ENCODE measurements at regions not wholly inside any gene's neighbourhood (a gene's known extent, or its start where the extent isn't known, plus 50 kb on each side); places are given as distances from the start of the nearest gene placed in this dataset.

- DNase-seq = peak; percentile 80
These were observed 188.6 kb upstream of the SH3BP4 start for GRCh38 chr2:234763002-234763873.

- no peak for DNase-seq
These were observed 189.9 kb upstream of the SH3BP4 start for GRCh38 chr2:234761910-234762309.

DNA sequence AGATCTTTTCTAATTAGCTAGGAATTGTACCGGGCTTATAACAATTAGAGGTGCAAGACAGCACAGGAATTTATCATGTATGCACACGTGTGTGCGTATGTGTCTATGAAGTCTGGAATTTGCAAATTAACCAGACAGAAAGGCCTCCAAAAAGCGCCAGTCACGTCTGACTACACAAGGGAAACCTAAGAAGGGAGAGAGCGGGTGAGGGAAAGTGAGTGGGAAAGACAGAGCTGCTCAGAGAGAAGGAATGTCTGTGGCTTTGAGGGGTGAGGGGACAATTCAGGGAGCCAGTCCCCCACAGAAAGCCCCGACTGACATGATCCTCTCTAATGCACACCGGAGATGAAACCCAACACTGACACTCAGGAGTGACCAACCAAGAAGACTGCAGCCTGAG lies 197.7 kb upstream of the SH3BP4 start:
- peak; percentile 65 for DNase-seq

GRCh38 chr2:234753701-234754100 lies 198.1 kb upstream of the SH3BP4 start:
- peak; percentile 60 for DNase-seq

DNA sequence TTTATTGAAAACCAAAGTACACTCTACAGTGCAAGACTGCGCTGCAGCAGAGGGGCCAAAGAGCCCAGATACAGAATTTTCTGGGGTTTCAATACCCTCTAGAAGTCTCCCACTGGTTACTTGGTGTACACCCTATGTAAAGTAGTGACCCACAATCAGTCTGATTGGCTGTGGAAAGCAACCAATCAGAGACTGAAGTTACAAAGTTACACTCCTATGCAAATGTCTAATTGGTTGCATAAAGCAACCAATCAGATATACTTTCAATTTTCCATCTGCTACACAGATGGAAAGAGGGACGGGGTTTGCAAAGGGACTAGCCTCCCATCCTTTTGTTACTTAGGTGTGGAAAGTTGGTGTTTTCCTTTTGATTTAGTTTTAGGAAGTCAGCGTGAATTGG lies 198.9 kb upstream of the SH3BP4 start:
- no peak for DNase-seq

GRCh38 chr2:234751275-234751973 lies 200.4 kb upstream of the SH3BP4 start:
- DNase-seq = no peak

DNA sequence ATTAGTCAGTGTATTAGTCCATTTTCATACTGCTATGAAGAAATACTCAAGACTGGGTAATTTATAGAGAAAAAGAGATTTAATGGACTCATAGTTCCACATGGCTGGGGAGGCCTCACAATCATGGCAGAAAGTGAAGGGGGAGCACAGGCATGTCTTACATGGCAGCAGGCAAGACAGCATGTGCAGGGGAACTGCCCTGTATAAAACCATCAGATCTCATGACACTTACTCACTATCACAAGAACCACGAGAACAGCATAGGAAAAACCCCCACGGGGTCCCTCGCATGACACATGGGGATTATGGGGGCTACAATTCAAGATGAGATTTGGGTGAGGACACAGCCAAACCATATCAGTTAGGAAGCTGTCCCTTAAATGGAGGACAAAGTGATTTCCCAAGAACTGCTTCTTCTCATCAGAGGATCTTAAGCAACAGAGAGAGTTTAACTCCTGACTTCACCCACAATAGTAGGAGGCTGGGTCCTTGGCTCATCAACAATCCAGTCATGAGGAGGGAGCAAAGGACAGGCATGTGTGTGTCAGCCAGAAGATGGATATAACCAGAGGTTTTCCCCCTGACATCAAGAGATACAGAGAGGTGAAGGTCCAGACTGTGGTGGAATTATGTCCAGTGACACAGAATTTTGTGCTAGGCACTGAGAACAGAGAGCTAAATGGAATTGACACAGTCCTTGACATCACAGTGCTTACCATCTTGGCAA lies 203.8 kb upstream of the SH3BP4 start:
- no peak for DNase-seq

- peak; percentile 40 for DNase-seq
These were observed 204.8 kb upstream of the SH3BP4 start for GRCh38 chr2:234747032-234747431.

- no peak for DNase-seq
These were observed 206.5 kb upstream of the SH3BP4 start for GRCh38 chr2:234745347-234745746.

GRCh38 chr2:234741976-234742375 lies 209.8 kb upstream of the SH3BP4 start:
- DNase-seq = peak; percentile 14

DNA sequence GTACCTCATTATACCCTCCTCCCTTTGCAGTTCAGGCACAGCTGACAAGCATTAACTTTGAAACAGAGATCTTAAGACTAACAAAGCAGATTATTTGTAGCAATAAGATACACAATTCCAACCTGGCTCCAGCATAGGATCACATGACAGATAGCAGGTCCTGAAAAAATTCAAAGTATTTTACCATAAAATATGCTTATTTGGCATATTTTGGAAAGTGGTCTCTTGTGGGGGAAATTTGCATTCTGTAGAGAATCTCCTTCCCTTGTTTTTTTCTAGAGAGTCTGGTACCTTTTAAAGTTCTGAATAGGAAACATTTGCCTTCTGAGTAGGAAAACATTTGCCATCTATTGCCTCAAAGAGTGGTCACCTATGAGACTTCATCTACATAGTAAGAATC lies 212.8 kb upstream of the SH3BP4 start:
- no peak for DNase-seq

DNA sequence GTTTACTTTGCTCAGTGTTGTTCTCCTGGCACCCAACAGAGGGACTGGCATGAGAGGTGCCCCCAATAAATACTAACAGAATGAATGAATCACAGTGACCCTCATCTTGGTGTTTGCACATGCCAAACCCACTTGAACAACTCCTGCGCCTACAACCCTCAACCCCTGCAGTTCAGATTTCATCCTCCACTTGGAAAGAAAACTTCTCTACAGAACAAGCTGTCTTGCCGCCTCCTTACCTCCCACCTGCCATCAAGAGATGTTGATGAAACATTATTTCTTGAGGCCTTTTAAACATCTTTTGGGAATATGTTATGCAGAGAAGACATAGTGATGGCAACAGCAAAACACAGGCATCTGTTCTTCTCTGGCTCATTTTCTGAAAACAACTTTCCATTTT lies 216.0 kb upstream of the SH3BP4 start:
- DNase-seq = no peak

DNA sequence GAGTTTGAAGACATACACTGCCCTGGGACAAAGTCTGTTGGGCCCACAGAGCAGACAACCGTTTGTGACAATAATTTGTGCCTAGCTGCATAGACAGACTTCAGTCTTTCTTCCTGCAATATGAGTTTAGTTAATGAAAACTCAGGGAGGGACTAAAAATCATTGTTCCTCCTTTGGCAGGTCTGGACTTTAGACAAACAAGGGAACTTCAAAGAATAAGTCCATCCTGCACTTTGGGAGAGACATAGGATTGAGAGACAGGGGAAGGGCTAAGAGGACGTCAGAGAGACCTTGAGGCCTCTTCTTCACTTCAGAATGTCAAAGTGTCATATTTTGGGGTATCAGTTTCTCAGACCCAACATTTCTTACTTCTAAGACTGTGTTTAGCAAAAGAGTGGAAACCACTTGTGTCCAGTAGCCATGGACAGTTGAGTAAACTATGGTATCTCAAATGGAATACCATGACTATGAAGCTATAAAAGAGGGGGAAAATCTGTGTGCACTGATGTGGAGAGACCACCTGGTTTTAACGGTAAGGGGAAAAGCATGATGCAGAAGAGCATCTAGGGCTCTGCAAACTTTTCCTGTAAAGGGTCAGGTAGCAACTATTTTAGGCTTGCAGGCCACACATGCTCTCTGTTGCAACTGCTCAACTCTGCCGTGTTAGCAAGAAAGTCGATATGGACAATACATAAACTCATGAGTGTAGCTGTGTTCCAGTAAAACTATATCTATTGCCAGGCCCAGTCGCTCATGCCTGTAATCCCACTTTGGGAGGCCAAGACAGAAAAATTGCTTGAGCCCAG lies 217.8 kb upstream of the SH3BP4 start:
- DNase-seq = no peak

DNA sequence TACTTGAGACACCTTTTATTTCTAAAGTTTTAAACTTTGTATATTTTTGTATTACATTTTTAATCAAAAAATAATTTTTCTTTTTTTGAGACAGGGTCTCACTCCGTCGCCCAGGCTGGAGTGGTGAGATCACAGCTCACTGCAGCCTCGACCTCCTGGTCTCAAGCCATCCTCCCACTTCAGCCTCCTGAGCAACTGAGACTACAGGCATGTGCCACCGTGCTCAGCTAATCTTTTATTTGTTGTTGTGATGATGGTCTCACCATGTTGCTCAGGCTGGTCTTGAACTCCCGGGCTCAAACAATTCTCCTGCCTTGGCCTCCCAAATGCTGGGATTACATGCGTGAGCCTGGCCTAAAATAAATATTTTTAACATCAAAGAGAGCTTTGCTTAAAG lies 218.7 kb upstream of the SH3BP4 start:
- no peak for DNase-seq

DNA sequence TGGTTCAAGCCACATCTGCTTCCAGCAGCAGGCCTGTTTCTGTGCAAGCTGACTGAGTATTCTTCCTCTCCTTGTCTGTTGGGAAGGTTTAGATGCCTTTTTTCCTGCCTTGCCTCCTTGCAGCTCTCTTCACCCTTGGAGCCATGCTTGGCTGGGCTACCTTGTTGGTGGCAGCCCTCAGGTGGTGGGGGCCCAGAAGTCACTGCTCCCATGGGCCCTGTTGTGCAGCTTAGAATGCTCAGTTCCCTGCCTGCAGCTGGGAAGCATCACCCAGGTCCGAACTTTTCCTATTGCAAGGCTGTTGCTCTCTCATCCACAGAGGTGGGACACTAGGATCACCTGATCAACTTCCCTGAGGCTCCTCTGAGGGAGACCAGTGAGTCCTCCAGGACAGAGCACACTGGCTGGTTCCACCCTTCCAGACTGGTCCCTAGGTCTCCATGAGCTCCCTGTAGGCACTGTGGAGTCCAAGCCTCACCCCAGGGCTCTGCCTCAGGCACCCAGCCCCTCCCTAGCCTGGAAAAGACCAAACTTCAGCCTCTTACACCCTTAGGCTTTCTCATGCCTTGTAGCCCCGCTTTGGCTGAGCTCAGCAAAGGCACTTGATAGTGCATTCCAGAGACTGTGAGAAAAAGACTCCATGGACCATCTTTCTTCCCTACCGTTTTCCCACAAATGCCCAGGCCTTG lies 219.3 kb upstream of the SH3BP4 start:
- DNase-seq = no peak

DNA sequence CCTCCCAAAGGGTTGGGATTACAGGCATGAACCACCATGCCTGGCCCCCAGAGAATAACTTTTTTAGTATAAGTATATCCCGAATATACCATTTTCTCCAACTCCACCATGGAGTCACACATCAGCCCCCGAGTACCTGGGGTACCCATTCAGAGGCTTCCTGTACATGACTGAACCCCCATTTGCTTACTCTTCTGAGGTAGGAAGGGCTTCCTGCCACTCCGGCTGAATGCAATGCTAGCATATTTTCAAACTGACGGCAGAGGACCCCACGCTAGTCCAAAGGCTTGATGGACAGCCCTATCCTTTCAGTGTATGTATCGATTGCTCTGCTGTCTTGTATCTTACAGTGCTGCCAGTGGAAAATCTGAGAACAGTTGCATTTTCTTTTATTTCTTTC lies 220.6 kb upstream of the SH3BP4 start:
- no peak for DNase-seq

GRCh38 chr2:234730066-234730640 lies 221.7 kb upstream of the SH3BP4 start:
- DNase-seq = no peak

DNA sequence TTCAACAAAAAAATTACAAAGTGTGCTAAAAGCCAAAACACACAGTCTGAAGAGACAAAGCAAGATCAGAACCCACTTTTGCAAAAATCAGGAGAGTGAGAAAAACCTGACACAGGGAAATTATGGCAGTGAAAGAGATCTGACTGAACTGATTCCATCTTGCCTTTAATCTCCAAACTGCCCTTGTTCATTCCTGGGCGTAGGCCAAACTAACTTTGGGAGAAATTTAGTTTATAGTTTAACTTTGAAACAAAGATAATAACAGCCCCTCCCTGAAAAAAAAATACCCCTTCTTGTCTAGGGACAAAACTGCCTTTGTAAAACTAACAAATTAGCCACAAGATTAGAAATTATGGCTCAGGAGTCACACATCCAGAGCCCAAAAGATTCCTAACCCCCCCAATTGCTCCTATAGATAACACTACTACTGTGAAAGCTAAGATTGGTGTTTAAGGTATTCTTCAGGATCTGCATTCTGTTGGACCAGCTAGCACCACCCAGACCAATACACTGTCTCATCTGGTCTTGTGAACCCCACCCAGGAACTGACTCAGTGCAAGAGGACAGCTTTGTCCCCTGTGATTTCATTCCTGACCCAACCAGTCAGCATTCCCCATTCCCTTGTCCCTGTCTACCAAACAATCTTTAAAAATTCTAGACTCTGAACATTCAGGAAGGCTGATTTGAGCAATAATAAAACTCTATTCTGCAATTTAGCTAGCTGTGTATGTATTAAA lies 226.1 kb upstream of the SH3BP4 start:
- peak; percentile 93 for DNase-seq

DNA sequence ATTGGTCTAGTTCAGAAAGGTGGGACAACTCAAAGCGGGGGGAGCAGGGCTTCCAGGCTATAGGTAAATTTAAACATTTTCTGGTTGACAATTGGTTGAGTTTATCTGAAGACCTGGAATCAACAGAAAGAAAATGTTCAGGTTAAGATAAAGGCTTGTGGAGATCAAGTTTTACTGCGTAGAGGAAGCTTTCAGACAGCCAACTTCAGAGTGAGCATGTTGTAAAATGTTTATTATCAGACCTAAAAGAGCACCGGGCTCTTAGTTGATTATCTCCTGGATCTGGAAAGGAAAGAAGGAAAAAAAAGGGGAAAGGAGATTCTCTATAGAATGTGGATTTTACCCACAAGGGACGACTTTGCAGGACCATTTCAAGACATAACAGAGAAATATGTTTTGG lies 227.0 kb upstream of the SH3BP4 start:
- DNase-seq = no peak

- no peak for DNase-seq
These were observed 226.5 kb upstream of the ARL4C start for GRCh38 chr2:234723400-234723799.

DNA sequence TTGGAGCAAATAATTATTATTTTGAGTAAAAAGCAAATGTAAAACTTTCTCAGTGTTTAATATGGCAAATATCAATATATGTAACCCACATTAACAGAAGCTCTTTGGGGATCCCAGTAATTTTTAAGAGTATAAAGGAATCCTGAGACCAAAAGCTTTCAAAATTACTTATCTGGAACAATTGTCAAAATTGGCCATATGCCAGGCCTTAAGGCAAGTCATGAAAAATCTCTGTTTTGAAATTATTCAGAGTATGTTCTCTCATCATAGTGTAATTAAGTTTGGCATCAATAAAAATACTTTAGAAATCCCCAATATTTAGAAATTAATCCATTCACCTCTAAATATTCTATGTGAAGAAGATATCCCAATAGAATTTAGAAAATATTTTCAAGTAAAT lies 225.3 kb upstream of the ARL4C start:
- peak; percentile 20 for DNase-seq

Data from fibroblast of skin of back (primary cell).